ENCODE measurements at regions not wholly inside any gene's neighbourhood (a gene's known extent, or its start where the extent isn't known, plus 50 kb on each side); places are given as distances from the start of the nearest gene placed in this dataset.

GRCh38 chr11:45035413-45035812 lies 84.7 kb upstream of the TP53I11 start:
- no peak for DNase-seq
- Histone ChIP-seq H3K36me3 (ENCODE audit: control insufficient read depth in 4 of 4, insufficient read depth in 4 of 4, low read length in 3 of 4) (no peaks in the 10 kb centered on the region), H3K27me3 (replicated peaks in 2 of 5; ENCODE audit: control insufficient read depth in 4 of 5, insufficient read depth in 5 of 5, low read length in 4 of 5) (no peaks in the 10 kb centered on the region), H3K27ac (ENCODE audit: insufficient read depth in 1 of 2, low read depth in 1 of 2, low read length in 2 of 2, poor library complexity in 1 of 2, severe bottlenecking in 2 of 2) (no peak overlapping the region), H3K4me3 (ENCODE audit: control insufficient read depth in 1 of 7, extremely low read depth in 1 of 7, insufficient read depth in 4 of 7, low read depth in 2 of 7, low read length in 6 of 7) (no peak overlapping the region), H3K9me3 (ENCODE audit: control extremely low read depth in 1 of 5, control insufficient read depth in 4 of 5, insufficient read depth in 2 of 5, low read depth in 1 of 5, low read length in 4 of 5) (peaks cover 0 to 13% (median 8%) of the 10 kb centered on the region in 5 experiments), H3K4me1 (ENCODE audit: control extremely low read depth in 1 of 4, control insufficient read depth in 4 of 4, insufficient read depth in 4 of 4, low read length in 3 of 4) (peaks cover 0 to 4% (median 0%) of the 10 kb centered on the region in 4 experiments)
- CTCF ChIA-PET: interaction anchor here (1.5 kb wide), 1 partner anchor 67 kb away, joined by 3 read pairs; no protein-coding TSS in a partner anchor
- POLR2A ChIA-PET: no interaction called here
- 100% methylated on average over 3 of the region's 4 CpGs for WGBS (ENCODE audit: insufficient coverage)

DNA sequence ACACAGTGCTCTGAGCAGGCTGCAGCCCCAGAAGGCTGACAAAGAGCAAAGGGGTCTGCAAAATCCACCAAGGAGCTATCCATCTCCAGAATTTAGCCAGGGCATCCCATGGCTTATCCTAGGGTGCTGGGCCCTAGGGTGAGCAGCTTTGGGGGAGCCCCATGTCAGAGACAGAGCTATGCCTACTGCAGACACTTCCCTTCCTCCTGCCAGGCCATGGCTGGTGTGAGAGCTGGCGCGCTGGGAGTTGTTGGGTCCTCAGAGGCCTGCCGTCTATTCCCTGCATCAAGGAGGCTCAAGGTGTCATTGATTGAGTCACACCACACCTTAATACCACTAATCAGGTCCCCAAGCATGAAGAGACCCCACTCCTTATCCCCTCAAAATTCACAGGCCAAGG lies 85.3 kb upstream of the TP53I11 start:
- ChIA-PET CTCF (interaction anchor here (1.2 to 1.5 kb wide), 2 partner anchors 66 to 224 kb away, joined by 3 read pairs; no protein-coding TSS in a partner anchor), POLR2A (no interaction called here)
- no peak overlapping the region for H3K27ac ChIP-seq (ENCODE audit: insufficient read depth in 1 of 2, low read depth in 1 of 2, low read length in 2 of 2, poor library complexity in 1 of 2, severe bottlenecking in 2 of 2)
- peaks cover 0 to 13% (median 8%) of the 10 kb centered on the region in 5 experiments for H3K9me3 ChIP-seq (ENCODE audit: control extremely low read depth in 1 of 5, control insufficient read depth in 4 of 5, insufficient read depth in 2 of 5, low read depth in 1 of 5, low read length in 4 of 5)
- H3K36me3 ChIP-seq (ENCODE audit: control insufficient read depth in 4 of 4, insufficient read depth in 4 of 4, low read length in 3 of 4): no peaks in the 10 kb centered on the region
- DNase-seq: no peak
- no peaks in the 10 kb centered on the region for H3K27me3 ChIP-seq (replicated peaks in 2 of 5; ENCODE audit: control insufficient read depth in 4 of 5, insufficient read depth in 5 of 5, low read length in 4 of 5)
- no peak overlapping the region for H3K4me3 ChIP-seq (ENCODE audit: control insufficient read depth in 1 of 7, extremely low read depth in 1 of 7, insufficient read depth in 4 of 7, low read depth in 2 of 7, low read length in 6 of 7)
- H3K4me1 ChIP-seq (ENCODE audit: control extremely low read depth in 1 of 4, control insufficient read depth in 4 of 4, insufficient read depth in 4 of 4, low read length in 3 of 4): peaks cover 0 to 4% (median 0%) of the 10 kb centered on the region in 4 experiments
- 100% methylated on average over 3 of the region's 3 CpGs for WGBS (ENCODE audit: insufficient coverage)

- H3K36me3 ChIP-seq (ENCODE audit: control insufficient read depth in 4 of 4, insufficient read depth in 4 of 4, low read length in 3 of 4): no peaks in the 10 kb centered on the region
- no peak overlapping the region for H3K27ac ChIP-seq (ENCODE audit: insufficient read depth in 1 of 2, low read depth in 1 of 2, low read length in 2 of 2, poor library complexity in 1 of 2, severe bottlenecking in 2 of 2)
- peaks cover 0 to 13% (median 7%) of the 10 kb centered on the region in 5 experiments for H3K9me3 ChIP-seq (ENCODE audit: control extremely low read depth in 1 of 5, control insufficient read depth in 4 of 5, insufficient read depth in 2 of 5, low read depth in 1 of 5, low read length in 4 of 5)
- ChIA-PET CTCF (interaction anchor here (1.0 to 1.2 kb wide), 3 partner anchors 20 to 223 kb away, joined by 3 to 5 read pairs (median 3); no protein-coding TSS in a partner anchor), POLR2A (no interaction called here)
- peaks cover 0 to 3% (median 0%) of the 10 kb centered on the region in 5 experiments for H3K27me3 ChIP-seq (replicated peaks in 2 of 5; ENCODE audit: control insufficient read depth in 4 of 5, insufficient read depth in 5 of 5, low read length in 4 of 5)
- no peak overlapping the region for H3K4me3 ChIP-seq (ENCODE audit: control insufficient read depth in 1 of 7, extremely low read depth in 1 of 7, insufficient read depth in 4 of 7, low read depth in 2 of 7, low read length in 6 of 7)
- 96% methylated on average over 4 of the region's 6 CpGs for WGBS (ENCODE audit: insufficient coverage)
- no peak for DNase-seq
- H3K4me1 ChIP-seq (ENCODE audit: control extremely low read depth in 1 of 4, control insufficient read depth in 4 of 4, insufficient read depth in 4 of 4, low read length in 3 of 4): peaks cover 0 to 4% (median 0%) of the 10 kb centered on the region in 4 experiments
Measured at GRCh38 chr11:45036733-45037132, 86.0 kb upstream of the TP53I11 start.

GRCh38 chr11:45037434-45038005 lies 86.8 kb upstream of the TP53I11 start:
- POLR2A ChIA-PET: interaction anchor here (0.6 kb wide), 1 partner anchor 402 kb away, joined by 3 read pairs; no protein-coding TSS in a partner anchor
- CTCF ChIA-PET: interaction anchor here (1.0 to 2.0 kb wide), 7 partner anchors 11 to 95 kb away, joined by 3 to 5 read pairs (median 3); no protein-coding TSS in a partner anchor
- no peaks in the 10 kb centered on the region for H3K36me3 ChIP-seq (ENCODE audit: control insufficient read depth in 4 of 4, insufficient read depth in 4 of 4, low read length in 3 of 4)
- peaks cover 0 to 13% (median 6%) of the 10 kb centered on the region in 5 experiments for H3K9me3 ChIP-seq (ENCODE audit: control extremely low read depth in 1 of 5, control insufficient read depth in 4 of 5, insufficient read depth in 2 of 5, low read depth in 1 of 5, low read length in 4 of 5)
- no peak overlapping the region for H3K4me3 ChIP-seq (ENCODE audit: control insufficient read depth in 1 of 7, extremely low read depth in 1 of 7, insufficient read depth in 4 of 7, low read depth in 2 of 7, low read length in 6 of 7)
- H3K27ac ChIP-seq (ENCODE audit: insufficient read depth in 1 of 2, low read depth in 1 of 2, low read length in 2 of 2, poor library complexity in 1 of 2, severe bottlenecking in 2 of 2): no peak overlapping the region
- no peaks in the 10 kb centered on the region for H3K4me1 ChIP-seq (ENCODE audit: control extremely low read depth in 1 of 4, control insufficient read depth in 4 of 4, insufficient read depth in 4 of 4, low read length in 3 of 4)
- H3K27me3 ChIP-seq (replicated peaks in 2 of 5; ENCODE audit: control insufficient read depth in 4 of 5, insufficient read depth in 5 of 5, low read length in 4 of 5): peaks cover 0 to 3% (median 0%) of the 10 kb centered on the region in 5 experiments
- no peak for DNase-seq

DNA sequence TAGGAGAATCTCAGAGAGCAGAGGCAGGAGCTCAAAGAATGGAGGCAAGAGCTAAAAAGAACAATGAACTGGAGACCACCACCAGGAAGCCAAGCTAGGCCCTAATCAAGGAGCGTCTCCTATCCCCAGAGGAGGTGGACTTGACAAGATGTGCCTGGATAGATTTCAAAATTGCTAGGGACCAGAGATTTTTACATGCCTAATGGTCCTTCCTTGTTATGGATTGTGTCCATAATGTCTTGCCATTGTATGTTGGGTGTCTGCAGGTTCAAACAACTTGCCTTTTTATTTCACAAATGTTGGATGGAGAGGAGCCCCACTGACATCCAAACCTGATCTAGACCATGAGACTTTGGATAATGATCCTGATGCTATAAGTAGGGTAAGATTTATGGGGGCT lies 88.2 kb upstream of the TP53I11 start:
- DNase-seq: peak in 1 of 3 donors; percentile 18
- no peak overlapping the region for H3K27ac ChIP-seq (ENCODE audit: insufficient read depth in 1 of 2, low read depth in 1 of 2, low read length in 2 of 2, poor library complexity in 1 of 2, severe bottlenecking in 2 of 2)
- 91% methylated on average over 1 of the region's 1 CpG for WGBS (ENCODE audit: insufficient coverage)
- H3K36me3 ChIP-seq (ENCODE audit: control insufficient read depth in 4 of 4, insufficient read depth in 4 of 4, low read length in 3 of 4): no peaks in the 10 kb centered on the region
- ChIA-PET POLR2A (no interaction called here), CTCF (interaction anchor here (1.1 to 2.0 kb wide), 3 partner anchors 12 to 64 kb away, joined by 3 to 5 read pairs (median 4); no protein-coding TSS in a partner anchor)
- peaks cover 0 to 13% (median 6%) of the 10 kb centered on the region in 5 experiments for H3K9me3 ChIP-seq (ENCODE audit: control extremely low read depth in 1 of 5, control insufficient read depth in 4 of 5, insufficient read depth in 2 of 5, low read depth in 1 of 5, low read length in 4 of 5)
- H3K27me3 ChIP-seq (replicated peaks in 2 of 5; ENCODE audit: control insufficient read depth in 4 of 5, insufficient read depth in 5 of 5, low read length in 4 of 5): peaks cover 0 to 3% (median 0%) of the 10 kb centered on the region in 5 experiments
- H3K4me1 ChIP-seq (ENCODE audit: control extremely low read depth in 1 of 4, control insufficient read depth in 4 of 4, insufficient read depth in 4 of 4, low read length in 3 of 4): no peaks in the 10 kb centered on the region
- no peak overlapping the region for H3K4me3 ChIP-seq (ENCODE audit: control insufficient read depth in 1 of 7, extremely low read depth in 1 of 7, insufficient read depth in 4 of 7, low read depth in 2 of 7, low read length in 6 of 7)

DNA sequence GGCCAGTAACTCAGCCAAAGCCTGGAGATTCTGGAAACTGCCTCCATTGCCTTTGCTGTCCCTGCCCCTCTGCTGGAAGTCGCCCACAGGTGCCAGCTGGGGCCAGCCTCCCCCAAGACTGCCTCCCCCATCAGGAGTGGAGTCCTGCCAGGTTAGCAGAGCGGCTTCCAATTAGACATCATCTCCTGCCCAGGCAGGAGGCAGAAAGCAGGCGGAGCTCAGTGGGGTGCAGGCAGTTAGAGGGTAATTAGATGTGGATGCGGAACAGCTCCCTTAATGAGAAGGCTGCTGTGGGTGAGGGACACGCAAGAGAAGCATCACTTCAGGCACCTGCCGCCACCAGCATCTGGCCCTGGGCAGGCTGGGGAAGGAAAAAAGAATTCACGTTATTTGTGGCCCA lies 90.9 kb upstream of the TP53I11 start:
- H3K27me3 ChIP-seq (replicated peaks in 2 of 5; ENCODE audit: control insufficient read depth in 4 of 5, insufficient read depth in 5 of 5, low read length in 4 of 5): peaks cover 0 to 3% (median 0%) of the 10 kb centered on the region in 5 experiments
- POLR2A ChIA-PET: no interaction called here
- peaks cover 0 to 13% (median 6%) of the 10 kb centered on the region in 5 experiments for H3K9me3 ChIP-seq (ENCODE audit: control extremely low read depth in 1 of 5, control insufficient read depth in 4 of 5, insufficient read depth in 2 of 5, low read depth in 1 of 5, low read length in 4 of 5)
- H3K27ac ChIP-seq (ENCODE audit: insufficient read depth in 1 of 2, low read depth in 1 of 2, low read length in 2 of 2, poor library complexity in 1 of 2, severe bottlenecking in 2 of 2): no peak overlapping the region
- H3K4me1 ChIP-seq (ENCODE audit: control extremely low read depth in 1 of 4, control insufficient read depth in 4 of 4, insufficient read depth in 4 of 4, low read length in 3 of 4): peaks cover 0 to 11% (median 7%) of the 10 kb centered on the region in 4 experiments
- WGBS (ENCODE audit: insufficient coverage): 95% methylated on average over 4 of the region's 7 CpGs
- DNase-seq: no peak
- H3K4me3 ChIP-seq (ENCODE audit: control insufficient read depth in 1 of 7, extremely low read depth in 1 of 7, insufficient read depth in 4 of 7, low read depth in 2 of 7, low read length in 6 of 7): no peak overlapping the region
- no peaks in the 10 kb centered on the region for H3K36me3 ChIP-seq (ENCODE audit: control insufficient read depth in 4 of 4, insufficient read depth in 4 of 4, low read length in 3 of 4)
- CTCF ChIA-PET: interaction anchor here (1.4 to 2.1 kb wide), 4 partner anchors 13 to 56 kb away, joined by 3 to 7 read pairs (median 6); no protein-coding TSS in a partner anchor

DNA sequence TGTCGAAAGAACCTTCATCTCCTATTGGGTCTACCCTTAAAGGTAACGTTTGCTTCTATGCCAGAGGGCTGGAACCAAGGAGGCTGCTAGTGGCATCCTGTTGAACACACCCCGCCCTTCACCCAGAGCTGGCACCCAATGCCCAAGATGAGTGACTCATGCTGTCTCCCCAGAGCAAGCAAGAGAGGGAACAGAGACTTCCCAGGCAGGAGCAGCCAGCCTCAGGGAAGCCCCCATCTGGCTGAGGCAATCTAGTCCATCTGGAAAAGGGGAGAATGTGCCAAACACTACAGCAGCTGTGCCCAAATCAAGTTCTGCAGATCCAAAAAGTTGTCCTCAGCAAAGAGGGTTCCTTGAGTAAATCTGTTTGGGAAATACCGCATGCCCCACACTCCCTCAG lies 91.9 kb upstream of the TP53I11 start:
- Histone ChIP-seq H3K4me1 (ENCODE audit: control extremely low read depth in 1 of 4, control insufficient read depth in 4 of 4, insufficient read depth in 4 of 4, low read length in 3 of 4) (peaks cover 0 to 16% (median 8%) of the 10 kb centered on the region in 4 experiments), H3K4me3 (ENCODE audit: control insufficient read depth in 1 of 7, extremely low read depth in 1 of 7, insufficient read depth in 4 of 7, low read depth in 2 of 7, low read length in 6 of 7) (no peak overlapping the region), H3K27ac (ENCODE audit: insufficient read depth in 1 of 2, low read depth in 1 of 2, low read length in 2 of 2, poor library complexity in 1 of 2, severe bottlenecking in 2 of 2) (no peak overlapping the region), H3K27me3 (replicated peaks in 2 of 5; ENCODE audit: control insufficient read depth in 4 of 5, insufficient read depth in 5 of 5, low read length in 4 of 5) (peaks cover 0 to 3% (median 0%) of the 10 kb centered on the region in 5 experiments), H3K9me3 (ENCODE audit: control extremely low read depth in 1 of 5, control insufficient read depth in 4 of 5, insufficient read depth in 2 of 5, low read depth in 1 of 5, low read length in 4 of 5) (peaks cover 0 to 13% (median 6%) of the 10 kb centered on the region in 5 experiments), H3K36me3 (ENCODE audit: control insufficient read depth in 4 of 4, insufficient read depth in 4 of 4, low read length in 3 of 4) (no peaks in the 10 kb centered on the region)
- ChIA-PET CTCF (interaction anchor here (1.2 to 2.1 kb wide), 4 partner anchors 13 to 61 kb away, joined by 4 to 6 read pairs (median 5); no protein-coding TSS in a partner anchor), POLR2A (no interaction called here)
- WGBS (ENCODE audit: insufficient coverage): 67% methylated on average over 3 of the region's 4 CpGs
- no peak for DNase-seq

Measured in common myeloid progenitor, CD34-positive (primary cell).